ENCODE measurements at regions not wholly inside any gene's neighbourhood (a gene's known extent, or its start where the extent isn't known, plus 50 kb on each side); places are given as distances from the start of the nearest gene placed in this dataset.

DNA sequence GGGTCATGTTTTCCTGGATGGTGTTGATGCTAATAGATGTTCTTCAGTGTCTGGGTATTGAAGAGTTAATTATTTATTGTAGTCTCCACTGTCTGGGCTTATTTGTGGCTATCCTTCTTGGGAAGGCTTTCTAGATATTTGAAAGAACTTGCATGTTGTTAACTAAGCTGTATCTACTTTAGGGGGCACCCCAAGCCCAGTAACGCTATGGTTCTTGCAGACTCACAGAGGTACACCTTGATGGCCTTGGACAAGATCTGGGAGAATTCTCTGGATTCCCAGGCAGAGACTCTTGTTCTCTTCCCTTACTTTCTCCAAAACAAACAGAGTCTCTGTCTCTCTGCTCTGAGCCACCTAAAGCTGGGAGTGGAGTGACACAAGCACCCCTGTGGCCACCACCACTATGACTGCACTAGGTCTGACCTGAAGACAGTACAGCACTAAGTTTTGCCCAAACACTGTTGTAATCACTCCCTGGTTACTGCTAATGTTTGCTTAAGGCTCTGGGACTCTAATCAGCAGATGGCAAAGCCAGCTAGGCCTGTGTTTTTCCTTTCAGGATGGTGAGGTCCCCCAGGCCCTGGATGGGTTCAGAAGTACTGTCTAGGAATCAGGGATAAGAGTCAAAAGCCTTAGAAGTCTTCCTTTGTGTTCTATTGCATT, 76.5 kb upstream of the C1orf21 start:
- no peaks in the 10 kb centered on the region for H4K20me1 ChIP-seq (ENCODE audit: control insufficient read depth, insufficient read depth, low read depth, low read length)
- H3K79me2 ChIP-seq (ENCODE audit: control insufficient read depth, low read length): no peaks in the 10 kb centered on the region
- no peak overlapping the region for H3K4me3 ChIP-seq (ENCODE audit: low read length)
- H3K4me1 ChIP-seq (ENCODE audit: control insufficient read depth, low read length): no peaks in the 10 kb centered on the region
- no peaks in the 10 kb centered on the region for H3K9me2 ChIP-seq (replicated peaks; ENCODE audit: control insufficient read depth, low read length)
- H3K27ac ChIP-seq (ENCODE audit: low read depth, low read length): no peak overlapping the region
- no peaks in the 10 kb centered on the region for H3K9me3 ChIP-seq (ENCODE audit: control insufficient read depth, insufficient read depth, low read length)
- H3F3A ChIP-seq (ENCODE audit: control insufficient read depth, insufficient read depth): no peaks in the 10 kb centered on the region
- no peak overlapping the region for H3K4me2 ChIP-seq (ENCODE audit: low read length)
- no peaks in the 10 kb centered on the region for H3K36me3 ChIP-seq (ENCODE audit: control insufficient read depth, low read length)
- no peaks in the 10 kb centered on the region; the same call in 1 of the 2 replicates for H3K27me3 ChIP-seq (ENCODE audit: control insufficient read depth, low read length)
- TF ChIP-seq, protein P1, sequence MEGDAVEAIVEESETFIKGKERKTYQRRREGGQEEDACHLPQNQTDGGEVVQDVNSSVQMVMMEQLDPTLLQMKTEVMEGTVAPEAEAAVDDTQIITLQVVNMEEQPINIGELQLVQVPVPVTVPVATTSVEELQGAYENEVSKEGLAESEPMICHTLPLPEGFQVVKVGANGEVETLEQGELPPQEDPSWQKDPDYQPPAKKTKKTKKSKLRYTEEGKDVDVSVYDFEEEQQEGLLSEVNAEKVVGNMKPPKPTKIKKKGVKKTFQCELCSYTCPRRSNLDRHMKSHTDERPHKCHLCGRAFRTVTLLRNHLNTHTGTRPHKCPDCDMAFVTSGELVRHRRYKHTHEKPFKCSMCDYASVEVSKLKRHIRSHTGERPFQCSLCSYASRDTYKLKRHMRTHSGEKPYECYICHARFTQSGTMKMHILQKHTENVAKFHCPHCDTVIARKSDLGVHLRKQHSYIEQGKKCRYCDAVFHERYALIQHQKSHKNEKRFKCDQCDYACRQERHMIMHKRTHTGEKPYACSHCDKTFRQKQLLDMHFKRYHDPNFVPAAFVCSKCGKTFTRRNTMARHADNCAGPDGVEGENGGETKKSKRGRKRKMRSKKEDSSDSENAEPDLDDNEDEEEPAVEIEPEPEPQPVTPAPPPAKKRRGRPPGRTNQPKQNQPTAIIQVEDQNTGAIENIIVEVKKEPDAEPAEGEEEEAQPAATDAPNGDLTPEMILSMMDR (IDR thresholded peaks at IDR 0.05; ENCODE audit: low read depth, low read length, poor library complexity, severe bottlenecking): no peak
- TF ChIP-seq EZH2phosphoT487 (IDR thresholded peaks at IDR 0.05; ENCODE audit: borderline replicate concordance, low read length): no peak

DNA sequence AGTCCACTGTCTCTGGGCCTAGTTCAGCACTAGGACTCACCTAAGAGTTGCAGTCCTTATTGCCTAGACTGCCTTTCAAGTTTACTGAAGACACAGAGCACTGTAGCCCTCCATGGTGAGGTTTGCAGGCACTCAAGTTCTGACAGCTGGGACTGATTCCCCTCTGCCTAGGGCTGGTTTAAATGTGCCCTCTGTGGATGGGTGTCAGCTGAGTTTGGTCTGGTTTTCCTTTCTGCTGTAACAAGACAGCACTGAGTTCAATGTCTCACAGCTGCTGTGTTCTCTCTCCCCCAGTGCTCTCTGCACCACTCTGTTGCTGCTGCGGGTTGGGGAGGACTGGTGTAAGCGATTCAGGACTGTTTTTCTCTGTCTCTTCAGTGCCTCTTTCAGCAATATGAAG, 75.2 kb upstream of the C1orf21 start:
- Histone ChIP-seq H4K20me1 (ENCODE audit: control insufficient read depth, insufficient read depth, low read depth, low read length) (no peaks in the 10 kb centered on the region), H3K9me2 (replicated peaks; ENCODE audit: control insufficient read depth, low read length) (no peaks in the 10 kb centered on the region), H3K4me3 (ENCODE audit: low read length) (no peak overlapping the region), H3K36me3 (ENCODE audit: control insufficient read depth, low read length) (no peaks in the 10 kb centered on the region), H3K9me3 (ENCODE audit: control insufficient read depth, insufficient read depth, low read length) (no peaks in the 10 kb centered on the region), H3K79me2 (ENCODE audit: control insufficient read depth, low read length) (no peaks in the 10 kb centered on the region), H3K27me3 (ENCODE audit: control insufficient read depth, low read length) (no peaks in the 10 kb centered on the region; the same call in 1 of the 2 replicates), H3K4me2 (ENCODE audit: low read length) (no peak overlapping the region), H3K27ac (ENCODE audit: low read depth, low read length) (no peak overlapping the region), H3F3A (ENCODE audit: control insufficient read depth, insufficient read depth) (no peaks in the 10 kb centered on the region), H3K4me1 (ENCODE audit: control insufficient read depth, low read length) (no peaks in the 10 kb centered on the region)
- no peak for TF ChIP-seq EZH2phosphoT487 (IDR thresholded peaks at IDR 0.05; ENCODE audit: borderline replicate concordance, low read length)
- TF ChIP-seq, protein P1 (IDR thresholded peaks at IDR 0.05; ENCODE audit: low read depth, low read length, poor library complexity, severe bottlenecking): no peak

DNA sequence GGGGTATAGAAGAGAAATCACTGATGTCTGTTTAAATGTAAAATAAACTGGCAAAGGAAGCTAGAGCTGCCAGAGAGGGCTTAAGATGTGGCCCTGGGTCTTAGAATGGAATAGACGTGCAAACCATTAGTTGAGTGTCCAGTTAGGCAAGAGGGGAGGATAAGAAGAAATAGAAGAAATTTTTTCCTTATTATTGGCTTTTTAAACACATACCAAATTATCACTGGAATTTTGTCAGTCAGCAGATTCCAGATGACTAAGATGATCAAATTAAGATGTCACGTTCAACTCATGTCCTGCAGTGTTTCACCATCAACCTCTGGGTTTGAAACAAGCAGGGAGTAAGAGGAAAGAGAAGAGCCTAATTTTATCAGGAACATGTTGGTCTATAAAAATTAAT, 71.6 kb upstream of the C1orf21 start:
- H3K27ac ChIP-seq (ENCODE audit: low read depth, low read length): no peak overlapping the region
- no peaks in the 10 kb centered on the region for H3K9me3 ChIP-seq (ENCODE audit: control insufficient read depth, insufficient read depth, low read length)
- no peak overlapping the region for H3K4me3 ChIP-seq (ENCODE audit: low read length)
- H3K9me2 ChIP-seq (replicated peaks; ENCODE audit: control insufficient read depth, low read length): no peaks in the 10 kb centered on the region
- H3F3A ChIP-seq (ENCODE audit: control insufficient read depth, insufficient read depth): no peaks in the 10 kb centered on the region
- H3K4me2 ChIP-seq (ENCODE audit: low read length): no peak overlapping the region
- no peaks in the 10 kb centered on the region for H3K36me3 ChIP-seq (ENCODE audit: control insufficient read depth, low read length)
- no peaks in the 10 kb centered on the region for H3K79me2 ChIP-seq (ENCODE audit: control insufficient read depth, low read length)
- no peaks in the 10 kb centered on the region for H3K4me1 ChIP-seq (ENCODE audit: control insufficient read depth, low read length)
- H4K20me1 ChIP-seq (ENCODE audit: control insufficient read depth, insufficient read depth, low read depth, low read length): no peaks in the 10 kb centered on the region
- TF ChIP-seq, protein P1 (IDR thresholded peaks at IDR 0.05; ENCODE audit: low read depth, low read length, poor library complexity, severe bottlenecking): no peak
- no peak for TF ChIP-seq EZH2phosphoT487 (IDR thresholded peaks at IDR 0.05; ENCODE audit: borderline replicate concordance, low read length)
- H3K27me3 ChIP-seq (ENCODE audit: control insufficient read depth, low read length): no peaks in the 10 kb centered on the region; the same call in 1 of the 2 replicates
